ENCODE measurements at regions not wholly inside any gene's neighbourhood (a gene's known extent, or its start where the extent isn't known, plus 50 kb on each side); places are given as distances from the start of the nearest gene placed in this dataset.

- Histone ChIP-seq H4K91ac (ENCODE audit: insufficient read length, low read depth, low read length) (no peak overlapping the region), H2BK5ac (ENCODE audit: insufficient read length, low read length) (no peak overlapping the region), H3K18ac (ENCODE audit: insufficient read length, low read depth, low read length) (no peak overlapping the region), H4K8ac (replicated peaks; ENCODE audit: insufficient read length, low read depth, low read length) (no peak overlapping the region), H2AK5ac (ENCODE audit: insufficient read length, low read length) (no peak overlapping the region), H3K9me3 (ENCODE audit: control insufficient read depth, low read depth, low read length) (no peaks in the 10 kb centered on the region), H3T11ph (ENCODE audit: low read length) (no peak overlapping the region), H3K79me1 (ENCODE audit: insufficient read depth, low read depth, low read length, poor library complexity, severe bottlenecking) (no peaks in the 10 kb centered on the region), H2BK12ac (ENCODE audit: insufficient read length, low read depth, low read length) (no peak overlapping the region), H3K4me2 (ENCODE audit: insufficient read depth, insufficient read length, low read length) (no peak overlapping the region), H3K4ac (ENCODE audit: low read depth, low read length) (no peak overlapping the region), H3K79me2 (ENCODE audit: insufficient read depth, low read length) (no peaks in the 10 kb centered on the region), H2BK15ac (ENCODE audit: low read depth, low read length) (no peak overlapping the region), H3K23ac (ENCODE audit: insufficient read length, low read depth, low read length) (no peak overlapping the region), H3K23me2 (ENCODE audit: insufficient read length, low read depth, low read length, poor library complexity, severe bottlenecking) (no peaks in the 10 kb centered on the region), H3K27ac (ENCODE audit: insufficient read length, low read depth, low read length) (no peak overlapping the region), H3K56ac (ENCODE audit: insufficient read length, low read depth, low read length) (no peak overlapping the region), H3K14ac (ENCODE audit: insufficient read depth, low read length) (no peak overlapping the region), H2BK20ac (ENCODE audit: low read depth, low read length, poor library complexity, severe bottlenecking) (no peak overlapping the region), H4K5ac (ENCODE audit: insufficient read length, low read depth, low read length) (no peak overlapping the region), H2BK120ac (ENCODE audit: low read depth, low read length, poor library complexity, severe bottlenecking) (no peak overlapping the region), H4K20me1 (ENCODE audit: control insufficient read depth, insufficient read depth, insufficient read length) (no peaks in the 10 kb centered on the region), H3K4me1 (ENCODE audit: insufficient read depth, low read length) (no peaks in the 10 kb centered on the region), H3K27me3 (ENCODE audit: insufficient read depth, low read length) (no peaks in the 10 kb centered on the region), H2AFZ (ENCODE audit: low read length) (no peak overlapping the region), H3K9ac (ENCODE audit: extremely low read depth, insufficient read length, low read length) (no peak overlapping the region)
- Mint-ChIP-seq H3K27ac (no peak overlapping the region), H3K4me1 (peaks cover 2 to 17% of the 10 kb centered on the region in 2 experiments), H3K4me3 (no peak overlapping the region), H3K9me3 (no peaks in the 10 kb centered on the region), H3K27me3 (ENCODE audit: low read depth) (0 out of 2 replicates have a peak, but pooled peaks cover 3% of the 10 kb centered on the region), H3K36me3 (ENCODE audit: insufficient read depth in 1 of 3, low read depth in 3 of 3) (no peaks in the 10 kb centered on the region)
- DNase-seq = no peak
- WGBS (ENCODE audit: extremely low coverage, insufficient read length, low lambda C conversion rate) = no CpG with 5 or more reads among the region's 9 CpGs
- TF ChIP-seq, protein P1, sequence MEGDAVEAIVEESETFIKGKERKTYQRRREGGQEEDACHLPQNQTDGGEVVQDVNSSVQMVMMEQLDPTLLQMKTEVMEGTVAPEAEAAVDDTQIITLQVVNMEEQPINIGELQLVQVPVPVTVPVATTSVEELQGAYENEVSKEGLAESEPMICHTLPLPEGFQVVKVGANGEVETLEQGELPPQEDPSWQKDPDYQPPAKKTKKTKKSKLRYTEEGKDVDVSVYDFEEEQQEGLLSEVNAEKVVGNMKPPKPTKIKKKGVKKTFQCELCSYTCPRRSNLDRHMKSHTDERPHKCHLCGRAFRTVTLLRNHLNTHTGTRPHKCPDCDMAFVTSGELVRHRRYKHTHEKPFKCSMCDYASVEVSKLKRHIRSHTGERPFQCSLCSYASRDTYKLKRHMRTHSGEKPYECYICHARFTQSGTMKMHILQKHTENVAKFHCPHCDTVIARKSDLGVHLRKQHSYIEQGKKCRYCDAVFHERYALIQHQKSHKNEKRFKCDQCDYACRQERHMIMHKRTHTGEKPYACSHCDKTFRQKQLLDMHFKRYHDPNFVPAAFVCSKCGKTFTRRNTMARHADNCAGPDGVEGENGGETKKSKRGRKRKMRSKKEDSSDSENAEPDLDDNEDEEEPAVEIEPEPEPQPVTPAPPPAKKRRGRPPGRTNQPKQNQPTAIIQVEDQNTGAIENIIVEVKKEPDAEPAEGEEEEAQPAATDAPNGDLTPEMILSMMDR (conservative IDR thresholded peaks at IDR 0.05) = no peak
Observed at GRCh38 chr3:113128386-113129015, 82.9 kb upstream of the BOC start.
